Activated CD4-positive, CD25-positive, alpha-beta regulatory T cell (primary cell): ENCODE measurements at regions not wholly inside any gene's neighbourhood (a gene's known extent, or its start where the extent isn't known, plus 50 kb on each side); places are given as distances from the start of the nearest gene placed in this dataset.
"Not testable (repeated sequence)": the region's sequence is repeated elsewhere in the genome, so short reads cannot be mapped to it uniquely, and the experiment has no call there.

Experiments
- DNase-seq, 4 experiments: peaks; one replicate each; lab custom pipeline; 2025; lab: John Stamatoyannopoulos, UW

GRCh38 chr6:144395014-144395413 is 109.9 kb downstream of the UTRN start:
- DNase-seq: no peak

DNA sequence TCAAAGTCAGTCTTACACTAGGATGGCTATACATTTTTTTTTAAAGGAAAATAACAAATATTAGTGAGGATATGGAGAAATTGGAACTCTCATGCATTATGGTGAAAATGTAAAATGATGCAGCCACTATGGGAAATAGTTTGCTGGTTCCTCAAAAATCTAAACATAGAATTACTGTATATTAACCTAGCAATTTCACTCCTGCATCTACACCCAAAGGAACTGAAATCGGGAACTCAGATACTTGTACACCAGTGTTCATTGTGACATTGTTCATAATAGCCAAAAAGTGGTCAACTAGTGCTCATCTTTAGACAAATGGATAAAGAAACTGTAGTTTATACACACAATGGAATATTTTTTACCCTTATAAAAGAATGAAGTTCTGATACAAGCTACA is 110.7 kb downstream of the UTRN start:
- DNase-seq: no peak

DNA sequence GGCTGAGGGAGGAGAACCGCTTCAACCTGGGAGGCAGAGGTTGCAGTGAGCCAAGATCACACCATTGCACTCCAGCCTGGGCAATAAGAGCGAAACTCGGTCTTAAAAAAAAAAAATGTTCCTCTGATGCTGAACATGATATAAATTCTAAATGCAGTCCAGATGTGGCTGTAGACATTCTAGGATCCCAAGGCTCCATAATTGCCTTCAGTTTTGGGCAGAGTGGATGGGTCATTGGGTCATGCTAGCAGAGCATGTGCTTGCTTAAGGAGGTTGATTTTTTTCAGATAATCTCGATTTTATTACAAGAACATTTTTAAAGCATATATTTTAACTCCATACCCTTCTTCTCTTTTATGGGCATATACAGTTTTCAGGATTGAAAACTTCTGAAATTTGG is 112.0 kb downstream of the UTRN start:
- no peak for DNase-seq

- no peak for DNase-seq
Measured at GRCh38 chr6:144400321-144400720, 115.2 kb downstream of the UTRN start.

- no peak for DNase-seq
Measured at GRCh38 chr6:144401736-144402733, 116.9 kb downstream of the UTRN start.

- no peak for DNase-seq
Measured at GRCh38 chr6:144402750-144403149, 117.6 kb downstream of the UTRN start.

- DNase-seq: no peak
Measured at GRCh38 chr6:144405163-144405562, 120.0 kb downstream of the UTRN start.

- DNase-seq: no peak
Measured at GRCh38 chr6:144406796-144407195, 121.7 kb downstream of the UTRN start.

DNA sequence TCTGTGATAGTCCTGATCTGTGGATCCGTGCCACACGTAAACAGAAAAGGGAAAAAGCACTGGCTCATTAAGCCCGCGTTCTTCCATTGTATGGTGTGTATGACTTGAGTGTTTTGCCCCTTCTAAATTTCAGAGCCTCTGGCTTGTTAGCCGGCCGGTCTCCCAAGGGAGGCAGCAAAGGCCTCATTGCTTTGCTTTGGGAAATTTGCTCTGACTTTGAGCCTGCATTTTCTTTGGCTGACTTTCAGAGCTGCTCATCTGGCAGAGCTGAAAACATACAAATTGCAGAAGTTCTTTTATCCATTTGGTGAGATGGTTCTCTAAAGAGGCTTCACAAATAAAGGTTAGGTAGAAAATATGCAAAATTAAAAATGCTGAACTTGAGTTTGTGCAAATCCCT is 123.0 kb downstream of the UTRN start:
- DNase-seq: no peak

DNA sequence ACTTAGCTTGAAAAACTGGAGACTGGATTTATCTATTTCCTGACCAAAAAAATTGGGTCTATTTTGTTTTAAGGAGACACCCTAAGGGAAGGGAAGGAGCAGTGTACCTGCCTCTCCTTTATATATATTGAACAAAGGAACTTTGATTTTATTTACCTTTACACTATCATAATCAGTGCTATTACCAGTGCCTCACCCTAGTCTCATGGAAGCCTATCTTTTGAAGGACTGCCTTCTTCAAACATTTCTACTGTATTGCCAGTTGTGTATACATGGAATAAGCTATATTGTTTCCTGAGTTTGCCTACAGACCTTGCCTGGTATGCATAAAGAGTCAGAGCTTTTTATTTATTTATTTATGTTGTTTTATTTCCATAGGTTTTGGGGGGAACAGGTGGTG is 124.9 kb downstream of the UTRN start:
- DNase-seq: no peak

DNA sequence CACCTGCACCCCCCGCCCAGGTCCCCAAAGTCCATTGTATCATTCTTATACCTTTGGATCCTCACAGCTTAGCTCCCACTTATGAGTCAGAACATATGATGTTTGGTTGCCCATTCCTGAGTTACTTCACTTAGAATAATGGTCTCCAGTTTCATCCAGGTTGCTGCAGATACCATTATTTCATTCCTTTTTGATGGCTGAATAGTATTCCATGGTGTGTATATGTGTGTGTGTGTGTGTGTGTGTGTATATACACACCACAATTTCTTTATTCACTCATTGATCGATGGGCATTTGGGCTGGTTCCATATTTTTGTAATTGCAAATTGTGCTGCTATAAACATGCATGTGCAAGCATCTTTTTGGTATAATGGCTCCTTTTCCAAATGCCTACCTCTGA is 125.4 kb downstream of the UTRN start:
- not testable (repeated sequence) for DNase-seq

DNA sequence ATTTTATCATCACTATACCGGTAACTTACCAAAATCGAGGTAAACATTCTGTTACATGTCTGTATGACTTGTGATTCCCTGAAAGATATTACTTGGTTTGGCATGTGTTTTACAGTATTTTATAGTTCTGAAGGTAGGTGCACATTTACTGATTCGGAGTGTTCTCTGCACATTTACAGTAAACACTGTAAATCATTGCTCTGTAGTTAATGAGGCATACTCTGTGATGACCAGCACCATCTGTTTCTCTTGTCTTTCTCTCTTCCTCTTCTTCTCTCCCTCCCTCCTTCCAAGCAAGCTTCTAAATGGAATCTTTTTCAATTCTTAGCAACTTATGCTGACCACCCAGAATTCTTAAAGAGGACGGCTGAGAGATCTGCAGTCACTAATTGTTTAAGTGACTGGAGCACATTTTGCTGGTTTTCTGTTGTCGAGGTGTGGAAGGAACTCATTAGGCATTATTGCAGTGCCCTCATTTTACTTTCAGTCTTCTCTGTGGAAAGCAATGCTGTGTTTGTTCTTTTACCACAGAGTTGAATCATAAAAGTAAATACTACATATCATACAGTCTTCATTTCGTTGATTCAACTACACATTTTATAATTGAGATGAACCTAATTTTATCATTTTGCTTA is 126.5 kb downstream of the UTRN start:
- DNase-seq: no peak

DNA sequence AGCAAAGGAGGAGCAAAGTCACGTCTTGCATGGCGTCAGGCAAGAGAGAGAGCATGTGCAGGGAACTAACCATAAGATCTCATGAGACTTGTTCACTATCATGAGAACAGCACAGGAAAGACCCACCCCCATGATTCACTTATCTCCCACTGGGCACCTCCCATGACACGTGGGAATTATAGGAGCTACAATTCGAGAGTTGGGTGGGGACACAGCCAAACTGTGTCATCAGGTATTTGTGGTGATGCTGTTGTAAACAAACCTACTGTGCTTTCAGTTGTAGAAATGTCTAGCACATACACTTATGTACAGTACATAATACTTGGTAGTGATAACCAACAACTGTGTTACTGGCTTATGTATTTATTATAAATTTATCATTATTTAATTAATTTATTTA is 128.3 kb downstream of the UTRN start:
- DNase-seq: no peak

- DNase-seq: no peak
Measured at GRCh38 chr6:144415014-144415413, 129.9 kb downstream of the UTRN start.

- DNase-seq: no peak
Measured at GRCh38 chr6:144415835-144416237, 130.7 kb downstream of the UTRN start.

GRCh38 chr6:144416244-144416643 is 131.1 kb downstream of the UTRN start:
- DNase-seq: no peak

GRCh38 chr6:144416773-144417172 is 131.6 kb downstream of the UTRN start:
- no peak for DNase-seq

GRCh38 chr6:144417681-144418080 is 132.5 kb downstream of the UTRN start:
- no peak for DNase-seq

GRCh38 chr6:144418959-144419545 is 133.9 kb downstream of the UTRN start:
- DNase-seq: no peak

DNA sequence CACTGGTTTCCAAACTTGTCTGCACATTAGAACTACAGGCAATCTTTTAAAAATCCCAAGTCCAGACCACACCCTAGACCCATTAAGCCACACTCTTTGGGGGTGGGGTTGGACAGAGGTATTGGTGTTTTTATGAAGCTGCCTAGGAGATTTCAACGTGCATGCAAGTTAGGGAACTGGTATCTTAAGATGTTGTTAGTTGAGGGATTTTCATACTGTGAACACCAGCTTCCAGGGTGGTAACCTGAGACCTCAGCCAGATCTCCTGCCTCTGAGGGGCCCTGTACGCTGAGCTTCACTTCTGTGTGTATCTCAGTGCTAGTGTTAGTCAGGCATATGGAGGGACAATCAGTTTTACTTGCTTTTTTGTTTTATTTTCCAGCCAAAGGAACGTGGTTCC is 138.0 kb downstream of the UTRN start:
- DNase-seq: no peak

DNA sequence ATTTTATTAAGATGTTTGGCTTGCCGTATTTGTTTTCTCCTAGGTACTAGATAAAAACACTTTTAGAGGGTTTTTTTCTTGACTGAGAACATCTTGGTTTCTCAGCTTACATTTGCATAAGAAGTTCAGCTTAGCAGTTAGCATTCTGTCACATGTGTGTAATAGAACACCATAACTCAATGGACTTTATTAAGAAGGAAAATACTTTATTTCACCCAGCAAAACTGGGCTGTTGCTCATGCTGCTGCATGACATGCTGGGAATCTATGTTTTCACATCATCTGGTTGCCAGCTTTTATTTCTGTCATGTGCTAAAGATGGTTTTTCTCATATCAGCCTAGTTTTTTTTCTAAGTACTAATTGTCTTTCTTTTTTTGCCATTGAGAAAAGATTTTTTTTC is 144.6 kb downstream of the UTRN start:
- no peak for DNase-seq

DNA sequence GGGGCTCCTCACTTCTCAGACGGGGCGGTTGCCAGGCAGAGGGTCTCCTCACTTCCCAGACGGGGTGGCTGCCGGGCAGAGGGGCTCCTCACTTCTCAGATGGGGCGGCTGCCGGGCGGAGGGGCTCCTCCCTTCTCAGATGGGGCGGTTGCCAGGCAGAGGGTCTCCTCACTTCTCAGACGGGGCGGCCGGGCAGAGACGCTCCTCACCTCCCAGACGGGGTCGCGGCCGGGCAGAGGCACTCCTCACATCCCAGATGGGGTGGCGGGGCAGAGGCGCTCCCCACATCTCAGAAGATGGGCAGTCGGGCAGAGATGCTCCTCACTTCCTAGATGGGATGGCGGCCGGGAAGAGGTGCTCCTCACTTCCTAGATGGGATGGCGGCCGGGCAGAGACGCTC is 148.3 kb downstream of the UTRN start:
- not testable (repeated sequence) for DNase-seq
